H1 (cell line): ENCODE measurements at regions not wholly inside any gene's neighbourhood (a gene's known extent, or its start where the extent isn't known, plus 50 kb on each side); places are given as distances from the start of the nearest gene placed in this dataset.

ENCODE experiments used
- CTCF ChIA-PET: fragments of 300-600 bp; sonication (Branson Sonifier 250); formaldehyde crosslinking; loops from one replicate; lab custom pipeline; 2021; ENCODE audit not compliant: partially characterized antibody; lab: Charles Lee
- POLR2A ChIA-PET: fragments of 300-600 bp; sonication (Branson Sonifier 250); formaldehyde crosslinking; loops from one replicate; lab custom pipeline; 2021; ENCODE audit warnings: inconsistent platforms; ENCODE audit not compliant: partially characterized antibody; lab: Charles Lee
- DNase-seq, 2 experiments: peaks; one replicate each; pipeline versions ENCODE4 v3.0.0 to v3.0.0-alpha.2; 2010 to 2022; ENCODE audit warnings: low spot score in 2 of 2, low read depth in 1 of 2, mixed read lengths in 1 of 2
- FAIRE-seq: peaks from 2 replicates; lab custom pipeline; 2011; peaks lifted over from hg19 to GRCh38; lab: Jason Lieb, UNC
- H2AFZ ChIP-seq: 2 replicates; pipeline ENCODE4 v1.8.1; 2012; ENCODE audit warnings: low read length, inconsistent platforms
- H2AK5ac ChIP-seq: 2 replicates; pipeline ENCODE4 v1.6.1; 2013; ENCODE audit warnings: low read depth, low read length
- H2BK120ac ChIP-seq: replicated peaks from 2 replicates; pipeline ENCODE3; 2013; ENCODE audit warnings: low read depth, low read length, inconsistent platforms
- H2BK12ac ChIP-seq: 2 replicates; pipeline ENCODE4 v1.6.1; 2013; ENCODE audit warnings: low read depth, low read length
- H2BK15ac ChIP-seq: 2 replicates; pipeline ENCODE4 v1.6.1; 2013; ENCODE audit warnings: low read length
- H2BK20ac ChIP-seq: 2 replicates; pipeline ENCODE4 v1.6.1; 2013; ENCODE audit warnings: low read length
- H2BK5ac ChIP-seq: 2 replicates; pipeline ENCODE4 v1.6.1; 2013; ENCODE audit warnings: low read depth, low read length
- H3K14ac ChIP-seq: 2 replicates; pipeline ENCODE4 v1.6.1; 2013; ENCODE audit warnings: inconsistent platforms; ENCODE audit not compliant: insufficient read length
- H3K18ac ChIP-seq: 2 replicates; pipeline ENCODE4 v1.6.1; 2013; ENCODE audit warnings: low read length; ENCODE audit errors: extremely low read depth
- H3K23ac ChIP-seq: 2 replicates; pipeline ENCODE4 v1.6.1; 2013; ENCODE audit warnings: inconsistent platforms; ENCODE audit not compliant: insufficient read length
- H3K23me2 ChIP-seq: 2 replicates; pipeline ENCODE4 v1.6.1; 2013; ENCODE audit warnings: low read depth, low read length
- H3K27ac ChIP-seq: 2 replicates; pipeline ENCODE4 v1.6.1; 2011; ENCODE audit warnings: low read depth, low read length, inconsistent platforms
- H3K27me3 ChIP-seq, 4 experiments: replicated peaks in 1 of 4; 1 replicate in 1 of 4; 2 replicates in 3 of 4; pipeline versions ENCODE4 v1.6.1 to v1.8.1; 2011 to 2013; ENCODE audit warnings: low read length in 3 of 4, mild to moderate bottlenecking in 3 of 4, inconsistent platforms in 2 of 4, mixed read lengths in 2 of 4, moderate library complexity in 1 of 4; ENCODE audit not compliant: control insufficient read depth in 3 of 4, insufficient read depth in 3 of 4; ENCODE audit errors: extremely low read depth in 1 of 4
- H3K36me3 ChIP-seq, 4 experiments: 2 replicates each; pipeline versions ENCODE4 v1.6.1 to v1.8.1; 2011 to 2013; ENCODE audit warnings: mild to moderate bottlenecking in 4 of 4, low read length in 3 of 4, moderate library complexity in 2 of 4, control low read depth in 1 of 4, inconsistent platforms in 1 of 4; ENCODE audit not compliant: insufficient read depth in 4 of 4, control insufficient read depth in 2 of 4
- H3K4ac ChIP-seq: replicated peaks from 2 replicates; pipeline ENCODE3; 2013; ENCODE audit warnings: low read length, low read depth, mixed read lengths, inconsistent platforms; ENCODE audit not compliant: insufficient read length
- H3K4me1 ChIP-seq, 4 experiments: replicated peaks in 1 of 4; 1 replicate in 1 of 4; 2 replicates in 3 of 4; pipeline versions ENCODE4 v1.6.1 to v1.8.1; 2011 to 2013; ENCODE audit warnings: low read length in 3 of 4, inconsistent platforms in 2 of 4, mixed read lengths in 1 of 4; ENCODE audit not compliant: insufficient read depth in 4 of 4, control insufficient read depth in 3 of 4
- H3K4me2 ChIP-seq, 2 experiments: 2 replicates each; pipeline versions ENCODE4 v1.6.1 to v1.8.1; 2011 to 2013; ENCODE audit warnings: low read depth in 2 of 2, low read length in 2 of 2, control low read depth in 1 of 2, inconsistent platforms in 1 of 2, mild to moderate bottlenecking in 1 of 2; ENCODE audit not compliant: insufficient read depth in 1 of 2
- H3K4me3 ChIP-seq, 4 experiments: fragments of 200-600, 300-600 bp in 1 of 4; sonication (generic), shearing (Covaris generic), sonication (Bioruptor Twin) in 1 of 4; 2 replicates each; pipeline versions ENCODE4 v1.5.1 to v1.8.1; 2011 to 2016; ENCODE audit warnings: low read length in 4 of 4, low read depth in 3 of 4, control low read depth in 2 of 4, inconsistent platforms in 2 of 4, mild to moderate bottlenecking in 2 of 4, mixed read lengths in 1 of 4, moderate library complexity in 1 of 4; ENCODE audit not compliant: insufficient read depth in 2 of 4; ENCODE audit errors: extremely low read depth in 1 of 4
- H3K56ac ChIP-seq: replicated peaks from 2 replicates; pipeline ENCODE3; 2013; ENCODE audit warnings: low read depth, mild to moderate bottlenecking, mixed read lengths, low read length, inconsistent platforms; ENCODE audit not compliant: insufficient read length
- H3K79me1 ChIP-seq: 2 replicates; pipeline ENCODE4 v1.6.1; 2013; ENCODE audit warnings: low read depth, low read length, control low read depth
- H3K79me2 ChIP-seq, 2 experiments: 2 replicates each; pipeline versions ENCODE4 v1.6.1 to v1.8.1; 2012 to 2013; ENCODE audit warnings: low read length in 2 of 2, mild to moderate bottlenecking in 2 of 2, inconsistent platforms in 1 of 2; ENCODE audit not compliant: insufficient read depth in 2 of 2, control insufficient read depth in 1 of 2
- H3K9ac ChIP-seq, 4 experiments: replicated peaks in 1 of 4; 1 replicate in 1 of 4; 2 replicates in 3 of 4; pipeline versions ENCODE4 v1.6.1 to v1.8.1; 2011 to 2013; ENCODE audit warnings: low read depth in 3 of 4, low read length in 3 of 4, control low read depth in 2 of 4, mild to moderate bottlenecking in 2 of 4, moderate library complexity in 2 of 4, inconsistent platforms in 1 of 4; ENCODE audit errors: extremely low read depth in 1 of 4
- H3K9me3 ChIP-seq, 2 experiments: 2 replicates each; pipeline versions ENCODE4 v1.6.1 to v1.8.1; 2012 to 2013; ENCODE audit warnings: mild to moderate bottlenecking in 2 of 2, moderate library complexity in 2 of 2, control low read depth in 1 of 2, inconsistent platforms in 1 of 2, low read depth in 1 of 2, low read length in 1 of 2, mixed read lengths in 1 of 2; ENCODE audit not compliant: insufficient read depth in 2 of 2
- H4K20me1 ChIP-seq, 2 experiments: replicated peaks in 1 of 2; 2 replicates each; pipeline versions ENCODE3 to v1.8.1; 2011 to 2013; ENCODE audit warnings: inconsistent platforms in 2 of 2, low read length in 2 of 2, mild to moderate bottlenecking in 1 of 2; ENCODE audit not compliant: insufficient read depth in 2 of 2, control insufficient read depth in 1 of 2
- H4K5ac ChIP-seq: 2 replicates; pipeline ENCODE4 v1.6.1; 2013; ENCODE audit warnings: low read length, low read depth, mixed read lengths, inconsistent platforms; ENCODE audit not compliant: insufficient read length
- H4K8ac ChIP-seq: 2 replicates; pipeline ENCODE4 v1.8.0; 2013; ENCODE audit warnings: mild to moderate bottlenecking, moderate library complexity, low read length, inconsistent platforms; ENCODE audit not compliant: insufficient read depth; ENCODE audit errors: extremely low read depth
- H4K91ac ChIP-seq: replicated peaks from 2 replicates; pipeline ENCODE3; 2013; ENCODE audit warnings: low read length, mixed read lengths, inconsistent platforms; ENCODE audit not compliant: insufficient read length
- ASH2L ChIP-seq: fragments of 200-600, 300-600 bp; sonication (generic); IDR thresholded peaks from one replicate; pipeline ENCODE4 v1.7.1; 2017; ENCODE audit warnings: low read length
- ATF3 ChIP-seq: IDR thresholded peaks from 2 replicates; pipeline ENCODE4 v1.6.1; 2011; ENCODE audit warnings: low read depth, mild to moderate bottlenecking, low read length; ENCODE audit not compliant: insufficient read depth
- CTCF ChIP-seq, 3 experiments: IDR thresholded peaks; 1 replicate in 2 of 3; 2 replicates in 1 of 3; pipeline versions ENCODE4 v1.5.1 to v1.6.1; 2011; ENCODE audit warnings: low read length in 3 of 3, mild to moderate bottlenecking in 3 of 3, inconsistent platforms in 2 of 3, low read depth in 1 of 3, moderate library complexity in 1 of 3; ENCODE audit not compliant: insufficient read depth in 1 of 3; ENCODE audit errors: control extremely low read depth in 1 of 3
- E2F6 ChIP-seq: IDR thresholded peaks from 2 replicates; pipeline ENCODE4 v1.6.1; 2012; ENCODE audit warnings: inconsistent platforms
- GABPA ChIP-seq: IDR thresholded peaks from 2 replicates; pipeline ENCODE4 v1.6.1; 2011; ENCODE audit warnings: mild to moderate bottlenecking, low read length, moderate library complexity, borderline replicate concordance; ENCODE audit not compliant: insufficient read depth
- MAFK ChIP-seq: IDR thresholded peaks from 2 replicates; pipeline ENCODE4 v1.6.1; 2012; ENCODE audit warnings: low read depth, mild to moderate bottlenecking, improper control_type of control experiment, low read length
- POLR2A ChIP-seq, 2 experiments: IDR thresholded peaks; 1 replicate in 1 of 2; 2 replicates in 1 of 2; pipeline ENCODE4 v1.6.1; 2011; ENCODE audit warnings: low read depth in 2 of 2, low read length in 2 of 2, mild to moderate bottlenecking in 2 of 2; ENCODE audit errors: control extremely low read depth in 1 of 2
- SIN3A ChIP-seq, 2 experiments: IDR thresholded peaks in 1 of 2; conservative IDR thresholded peaks in 1 of 2; 2 replicates each; pipeline ENCODE4 v1.6.1; 2011 to 2012; ENCODE audit warnings: low read length in 2 of 2, improper control_type of control experiment in 1 of 2, low read depth in 1 of 2, mild to moderate bottlenecking in 1 of 2
- TAF1 ChIP-seq: IDR thresholded peaks from 2 replicates; pipeline ENCODE4 v1.6.1; 2011; ENCODE audit warnings: mild to moderate bottlenecking, low read depth, low read length
- TCF12 ChIP-seq: IDR thresholded peaks from 2 replicates; pipeline ENCODE4 v1.6.1; 2011; ENCODE audit warnings: low read depth, mild to moderate bottlenecking, low read length
- WGBS, 2 experiments: shearing (Covaris generic) in 1 of 2; methylation state at CpG; one replicate each; pipeline versions ENCODE4 v1.1.6 to v1.1.7; 2013 to 2015; ENCODE audit warnings: low lambda C conversion rate in 2 of 2, mixed read lengths in 2 of 2, inconsistent platforms in 1 of 2, low coverage in 1 of 2, missing lambda C conversion rate in 1 of 2; ENCODE audit not compliant: insufficient replicate concordance in 2 of 2, insufficient coverage in 1 of 2, insufficient read length in 1 of 2; ENCODE audit errors: extremely low coverage in 1 of 2, missing lambda C conversion rate in 1 of 2; 5-methylcytosine and 5-hydroxymethylcytosine counted together
- TF ChIP-seq, protein P1 (sequence below): IDR thresholded peaks from 2 replicates; pipeline ENCODE4 v1.6.1; 2012; ENCODE audit warnings: inconsistent platforms

- DNase-seq (no peak), FAIRE-seq (no peak)
- H3K4me1 ChIP-seq: peaks cover 1 to 8% (median 6%) of the 10 kb centered on the region in 4 experiments; a peak in 5 of 7 replicates
- no peak overlapping the region for H2AK5ac ChIP-seq
- H3K27ac ChIP-seq: no peak overlapping the region
- H3K9me3 ChIP-seq: no peaks in the 10 kb centered on the region
- no peak overlapping the region for H4K8ac ChIP-seq
- no peak overlapping the region for H3K9ac ChIP-seq
- H3K79me2 ChIP-seq: no peaks in the 10 kb centered on the region
- 80% methylated on average over 9 of the region's 9 CpGs; no CpG with 5 or more reads in 1 of the 2 experiments for WGBS, 2 experiments
- H3K14ac ChIP-seq: no peak overlapping the region
- H4K5ac ChIP-seq: no peak overlapping the region
- ChIA-PET POLR2A (no interaction called here), CTCF (no interaction called here)
- H2BK12ac ChIP-seq: no peak overlapping the region
- H3K18ac ChIP-seq: no peak overlapping the region
- no peak overlapping the region for H3K56ac ChIP-seq
- H3K79me1 ChIP-seq: no peaks in the 10 kb centered on the region
- H2BK20ac ChIP-seq: no peak overlapping the region
- H3K27me3 ChIP-seq: no peaks in the 10 kb centered on the region; a peak in 2 of 7 replicates
- no peaks in the 10 kb centered on the region; a peak in 2 of 8 replicates for H3K36me3 ChIP-seq
- no peak overlapping the region for H2AFZ ChIP-seq
- H3K4ac ChIP-seq: no peak overlapping the region
- H2BK120ac ChIP-seq: no peak overlapping the region
- no peak overlapping the region for H2BK5ac ChIP-seq
- H3K23ac ChIP-seq: no peak overlapping the region
- H2BK15ac ChIP-seq: no peak overlapping the region
- H3K4me2 ChIP-seq: no peak overlapping the region
- H3K4me3 ChIP-seq: no peak overlapping the region
- H4K91ac ChIP-seq: no peak overlapping the region
- H4K20me1 ChIP-seq: no peaks in the 10 kb centered on the region
- no peaks in the 10 kb centered on the region; the same call in 1 of the 2 replicates for H3K23me2 ChIP-seq
- TF ChIP-seq, protein P1, sequence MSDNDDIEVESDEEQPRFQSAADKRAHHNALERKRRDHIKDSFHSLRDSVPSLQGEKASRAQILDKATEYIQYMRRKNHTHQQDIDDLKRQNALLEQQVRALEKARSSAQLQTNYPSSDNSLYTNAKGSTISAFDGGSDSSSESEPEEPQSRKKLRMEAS: no peak
- TF ChIP-seq E2F6 (no peak), POLR2A (IDR thresholded peaks at IDR 0.05; ENCODE audit: control extremely low read depth in 1 of 2, low read depth in 2 of 2, low read length in 2 of 2) (no peak), TAF1 (no peak), MAFK (no peak), SIN3A (conservative IDR thresholded peaks at IDR 0.05 in 1 of 2, IDR thresholded peaks at IDR 0.05 in 1 of 2; ENCODE audit: low read depth in 1 of 2, low read length in 2 of 2) (no peak), ATF3 (no peak), ASH2L (no peak), TCF12 (no peak), GABPA (no peak), CTCF (IDR thresholded peaks at IDR 0.05; ENCODE audit: control extremely low read depth in 1 of 3, insufficient read depth in 1 of 3, low read depth in 1 of 3, low read length in 3 of 3) (no peak)
Observed at GRCh38 chrX:40272141-40272540, 174.4 kb upstream of the BCOR start.
